ENCODE measurements at regions not wholly inside any gene's neighbourhood (a gene's known extent, or its start where the extent isn't known, plus 50 kb on each side); places are given as distances from the start of the nearest gene placed in this dataset.

DNA sequence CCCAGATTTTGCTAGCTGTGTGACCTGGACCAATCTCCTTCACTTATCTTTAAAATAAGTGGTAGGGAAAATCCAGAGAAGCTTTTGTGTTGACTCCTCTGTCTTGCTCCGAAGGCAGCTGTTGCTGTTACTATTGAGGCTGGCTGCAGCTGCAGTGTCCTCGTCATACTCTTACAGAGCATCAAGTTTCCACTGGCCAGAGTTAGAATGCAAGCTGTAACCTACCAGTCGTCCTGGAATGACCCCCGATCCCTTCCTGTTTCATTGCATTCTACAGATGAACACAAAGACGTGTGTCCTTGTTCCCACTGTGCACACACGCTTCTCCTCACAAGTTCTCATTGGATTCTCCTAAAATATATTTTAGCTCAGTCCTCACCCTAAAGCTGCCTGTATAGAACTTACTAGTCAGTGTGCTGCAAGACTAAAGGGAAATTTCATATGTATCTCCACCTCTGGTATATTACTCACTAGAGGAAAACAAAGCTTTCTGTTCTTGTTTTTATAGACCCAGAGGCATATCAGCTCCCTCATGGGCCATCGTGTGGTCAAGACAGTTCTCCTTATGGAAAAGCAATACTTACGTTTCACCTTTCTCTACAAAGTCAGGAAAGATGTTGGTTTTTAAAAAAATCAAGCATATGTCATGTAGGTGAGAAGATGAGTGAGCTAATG, 589.8 kb downstream of the LMO7 start:
- Histone ChIP-seq H3K36me3 (ENCODE audit: control insufficient read depth, insufficient read depth, low read length) (no peaks in the 10 kb centered on the region), H3K9me3 (ENCODE audit: control insufficient read depth, insufficient read depth, low read depth, low read length) (no peaks in the 10 kb centered on the region), H3K4me3 (ENCODE audit: low read depth in 2 of 2, low read length in 2 of 2) (no peak overlapping the region), H3K4me1 (ENCODE audit: control insufficient read depth, insufficient read depth, low read length) (no peaks in the 10 kb centered on the region), H3K27me3 (ENCODE audit: control insufficient read depth, insufficient read depth, low read length) (no peaks in the 10 kb centered on the region), H3K27ac (ENCODE audit: low read length) (no peak overlapping the region)
- CTCF ChIA-PET = no interaction called here
- TF ChIP-seq, protein P1, sequence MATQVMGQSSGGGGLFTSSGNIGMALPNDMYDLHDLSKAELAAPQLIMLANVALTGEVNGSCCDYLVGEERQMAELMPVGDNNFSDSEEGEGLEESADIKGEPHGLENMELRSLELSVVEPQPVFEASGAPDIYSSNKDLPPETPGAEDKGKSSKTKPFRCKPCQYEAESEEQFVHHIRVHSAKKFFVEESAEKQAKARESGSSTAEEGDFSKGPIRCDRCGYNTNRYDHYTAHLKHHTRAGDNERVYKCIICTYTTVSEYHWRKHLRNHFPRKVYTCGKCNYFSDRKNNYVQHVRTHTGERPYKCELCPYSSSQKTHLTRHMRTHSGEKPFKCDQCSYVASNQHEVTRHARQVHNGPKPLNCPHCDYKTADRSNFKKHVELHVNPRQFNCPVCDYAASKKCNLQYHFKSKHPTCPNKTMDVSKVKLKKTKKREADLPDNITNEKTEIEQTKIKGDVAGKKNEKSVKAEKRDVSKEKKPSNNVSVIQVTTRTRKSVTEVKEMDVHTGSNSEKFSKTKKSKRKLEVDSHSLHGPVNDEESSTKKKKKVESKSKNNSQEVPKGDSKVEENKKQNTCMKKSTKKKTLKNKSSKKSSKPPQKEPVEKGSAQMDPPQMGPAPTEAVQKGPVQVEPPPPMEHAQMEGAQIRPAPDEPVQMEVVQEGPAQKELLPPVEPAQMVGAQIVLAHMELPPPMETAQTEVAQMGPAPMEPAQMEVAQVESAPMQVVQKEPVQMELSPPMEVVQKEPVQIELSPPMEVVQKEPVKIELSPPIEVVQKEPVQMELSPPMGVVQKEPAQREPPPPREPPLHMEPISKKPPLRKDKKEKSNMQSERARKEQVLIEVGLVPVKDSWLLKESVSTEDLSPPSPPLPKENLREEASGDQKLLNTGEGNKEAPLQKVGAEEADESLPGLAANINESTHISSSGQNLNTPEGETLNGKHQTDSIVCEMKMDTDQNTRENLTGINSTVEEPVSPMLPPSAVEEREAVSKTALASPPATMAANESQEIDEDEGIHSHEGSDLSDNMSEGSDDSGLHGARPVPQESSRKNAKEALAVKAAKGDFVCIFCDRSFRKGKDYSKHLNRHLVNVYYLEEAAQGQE (IDR thresholded peaks at IDR 0.05; ENCODE audit: insufficient read depth in 1 of 2, low read depth in 2 of 2, low read length in 1 of 2) = no peak
- no peak for TF ChIP-seq POLR2AphosphoS5 (IDR thresholded peaks at IDR 0.05; ENCODE audit: low read depth, low read length)
- TF ChIP-seq, protein P2, sequence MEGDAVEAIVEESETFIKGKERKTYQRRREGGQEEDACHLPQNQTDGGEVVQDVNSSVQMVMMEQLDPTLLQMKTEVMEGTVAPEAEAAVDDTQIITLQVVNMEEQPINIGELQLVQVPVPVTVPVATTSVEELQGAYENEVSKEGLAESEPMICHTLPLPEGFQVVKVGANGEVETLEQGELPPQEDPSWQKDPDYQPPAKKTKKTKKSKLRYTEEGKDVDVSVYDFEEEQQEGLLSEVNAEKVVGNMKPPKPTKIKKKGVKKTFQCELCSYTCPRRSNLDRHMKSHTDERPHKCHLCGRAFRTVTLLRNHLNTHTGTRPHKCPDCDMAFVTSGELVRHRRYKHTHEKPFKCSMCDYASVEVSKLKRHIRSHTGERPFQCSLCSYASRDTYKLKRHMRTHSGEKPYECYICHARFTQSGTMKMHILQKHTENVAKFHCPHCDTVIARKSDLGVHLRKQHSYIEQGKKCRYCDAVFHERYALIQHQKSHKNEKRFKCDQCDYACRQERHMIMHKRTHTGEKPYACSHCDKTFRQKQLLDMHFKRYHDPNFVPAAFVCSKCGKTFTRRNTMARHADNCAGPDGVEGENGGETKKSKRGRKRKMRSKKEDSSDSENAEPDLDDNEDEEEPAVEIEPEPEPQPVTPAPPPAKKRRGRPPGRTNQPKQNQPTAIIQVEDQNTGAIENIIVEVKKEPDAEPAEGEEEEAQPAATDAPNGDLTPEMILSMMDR (IDR thresholded peaks at IDR 0.05) = no peak
- no peak for TF ChIP-seq TCF7L2 (IDR thresholded peaks at IDR 0.05; ENCODE audit: low read depth, low read length)
- no peak for TF ChIP-seq SIN3A (IDR thresholded peaks at IDR 0.05; ENCODE audit: borderline replicate concordance, insufficient read depth, low read depth, low read length)
- ATAC-seq (no peak), DNase-seq (ENCODE audit: low read depth, low spot score) (no peak)
- POLR2A ChIA-PET = no interaction called here
- in situ Hi-C loops (cut with HindIII; ENCODE audit: low pct_unique_long_range_greater_than_20kb, low sequenced_read_pairs) = no loop called here
- intact Hi-C loops (cut with micrococcal nuclease; ENCODE audit: unreplicated experiment) = no loop called here
- no TSS peak for BruUV-seq (replicated peaks)

DNA sequence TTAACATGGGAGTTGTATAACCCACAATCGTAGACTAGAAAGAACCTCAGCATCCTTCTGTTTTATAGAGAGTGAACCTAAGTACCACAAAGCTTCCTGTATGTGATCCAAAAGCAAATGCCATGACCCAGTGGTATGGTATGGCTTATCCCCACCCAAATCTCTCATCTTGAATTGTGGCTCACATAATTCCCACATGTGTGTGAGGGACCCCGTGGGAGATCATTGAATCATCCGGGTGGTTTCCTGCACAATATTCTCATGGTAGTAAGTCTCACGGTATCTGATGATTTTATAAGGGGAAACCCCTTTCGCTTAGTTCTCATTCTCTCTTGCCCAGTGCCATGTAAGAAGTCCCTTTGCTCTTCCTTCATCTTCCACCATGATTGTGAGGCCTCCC, 587.9 kb downstream of the LMO7 start:
- H3K36me3 ChIP-seq (ENCODE audit: control insufficient read depth, insufficient read depth, low read length) = no peaks in the 10 kb centered on the region
- ChIA-PET POLR2A (no interaction called here), CTCF (no interaction called here)
- no TSS peak for BruUV-seq (replicated peaks)
- DNase-seq (ENCODE audit: low read depth, low spot score) (no peak), ATAC-seq (no peak)
- H3K4me3 ChIP-seq (ENCODE audit: low read depth in 2 of 2, low read length in 2 of 2) = no peak overlapping the region
- in situ Hi-C loops (cut with HindIII; ENCODE audit: low pct_unique_long_range_greater_than_20kb, low sequenced_read_pairs) = no loop called here
- intact Hi-C loops (cut with micrococcal nuclease; ENCODE audit: unreplicated experiment) = no loop called here
- no peaks in the 10 kb centered on the region for H3K27me3 ChIP-seq (ENCODE audit: control insufficient read depth, insufficient read depth, low read length)
- no peaks in the 10 kb centered on the region for H3K4me1 ChIP-seq (ENCODE audit: control insufficient read depth, insufficient read depth, low read length)
- no peak overlapping the region for H3K27ac ChIP-seq (ENCODE audit: low read length)
- H3K9me3 ChIP-seq (ENCODE audit: control insufficient read depth, insufficient read depth, low read depth, low read length) = no peaks in the 10 kb centered on the region
- TF ChIP-seq SIN3A (IDR thresholded peaks at IDR 0.05; ENCODE audit: borderline replicate concordance, insufficient read depth, low read depth, low read length) (no peak), POLR2AphosphoS5 (IDR thresholded peaks at IDR 0.05; ENCODE audit: low read depth, low read length) (no peak), TCF7L2 (IDR thresholded peaks at IDR 0.05; ENCODE audit: low read depth, low read length) (no peak)
- TF ChIP-seq, protein P2 (IDR thresholded peaks at IDR 0.05) = no peak
- TF ChIP-seq, protein P1 (IDR thresholded peaks at IDR 0.05; ENCODE audit: insufficient read depth in 1 of 2, low read depth in 2 of 2, low read length in 1 of 2) = no peak

Data from Panc1 (cell line).